ENCODE measurements at regions not wholly inside any gene's neighbourhood (a gene's known extent, or its start where the extent isn't known, plus 50 kb on each side); places are given as distances from the start of the nearest gene placed in this dataset.

DNA sequence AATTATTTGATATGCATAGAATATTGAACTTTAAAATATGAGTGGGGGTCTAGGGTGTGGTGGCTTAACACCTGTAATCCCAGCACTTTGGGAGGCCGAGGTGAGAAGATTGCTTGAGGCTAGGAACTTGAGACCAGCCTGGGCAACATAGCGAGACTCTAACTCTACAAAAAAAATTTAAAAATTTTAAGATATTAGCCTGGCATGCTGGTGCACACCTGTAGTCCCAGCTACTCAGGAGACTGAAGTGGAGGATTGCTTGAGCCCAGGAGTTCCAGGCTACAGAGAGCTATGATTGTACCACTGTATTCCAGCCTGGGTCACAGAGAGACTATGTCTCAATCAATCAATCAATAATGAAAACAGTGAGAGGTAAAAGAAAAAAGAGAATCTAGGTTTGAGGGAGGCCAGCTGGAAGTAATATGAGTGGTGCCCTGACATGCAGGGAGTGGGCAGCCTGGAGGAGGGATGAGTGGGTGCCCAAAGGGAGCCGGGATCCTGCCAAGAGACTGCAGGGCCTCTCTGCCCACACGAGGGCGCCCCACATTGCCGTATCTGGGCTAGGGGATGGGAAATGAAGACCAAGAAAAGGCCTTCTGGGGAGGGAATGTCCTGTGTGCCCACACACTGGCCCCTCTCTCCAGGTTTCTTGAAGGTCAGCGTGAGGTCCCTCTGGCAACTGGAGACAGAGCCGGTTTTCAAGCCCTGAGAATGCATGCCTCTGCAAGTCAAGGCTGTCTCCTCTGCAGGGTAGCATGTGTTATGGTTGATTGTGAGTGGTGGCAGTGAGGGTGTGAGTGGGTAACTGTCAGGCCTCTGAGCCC, 93.9 kb upstream of the PPM1J start:
- TF ChIP-seq, protein P1, sequence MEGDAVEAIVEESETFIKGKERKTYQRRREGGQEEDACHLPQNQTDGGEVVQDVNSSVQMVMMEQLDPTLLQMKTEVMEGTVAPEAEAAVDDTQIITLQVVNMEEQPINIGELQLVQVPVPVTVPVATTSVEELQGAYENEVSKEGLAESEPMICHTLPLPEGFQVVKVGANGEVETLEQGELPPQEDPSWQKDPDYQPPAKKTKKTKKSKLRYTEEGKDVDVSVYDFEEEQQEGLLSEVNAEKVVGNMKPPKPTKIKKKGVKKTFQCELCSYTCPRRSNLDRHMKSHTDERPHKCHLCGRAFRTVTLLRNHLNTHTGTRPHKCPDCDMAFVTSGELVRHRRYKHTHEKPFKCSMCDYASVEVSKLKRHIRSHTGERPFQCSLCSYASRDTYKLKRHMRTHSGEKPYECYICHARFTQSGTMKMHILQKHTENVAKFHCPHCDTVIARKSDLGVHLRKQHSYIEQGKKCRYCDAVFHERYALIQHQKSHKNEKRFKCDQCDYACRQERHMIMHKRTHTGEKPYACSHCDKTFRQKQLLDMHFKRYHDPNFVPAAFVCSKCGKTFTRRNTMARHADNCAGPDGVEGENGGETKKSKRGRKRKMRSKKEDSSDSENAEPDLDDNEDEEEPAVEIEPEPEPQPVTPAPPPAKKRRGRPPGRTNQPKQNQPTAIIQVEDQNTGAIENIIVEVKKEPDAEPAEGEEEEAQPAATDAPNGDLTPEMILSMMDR (IDR thresholded peaks at IDR 0.05) = peak in 2 of 3 donors; percentile 32 to 34
- ATAC-seq (ENCODE audit: low FRiP score) = peak; percentile 91
- peak; percentile 88 for DNase-seq (ENCODE audit: low spot score)

DNA sequence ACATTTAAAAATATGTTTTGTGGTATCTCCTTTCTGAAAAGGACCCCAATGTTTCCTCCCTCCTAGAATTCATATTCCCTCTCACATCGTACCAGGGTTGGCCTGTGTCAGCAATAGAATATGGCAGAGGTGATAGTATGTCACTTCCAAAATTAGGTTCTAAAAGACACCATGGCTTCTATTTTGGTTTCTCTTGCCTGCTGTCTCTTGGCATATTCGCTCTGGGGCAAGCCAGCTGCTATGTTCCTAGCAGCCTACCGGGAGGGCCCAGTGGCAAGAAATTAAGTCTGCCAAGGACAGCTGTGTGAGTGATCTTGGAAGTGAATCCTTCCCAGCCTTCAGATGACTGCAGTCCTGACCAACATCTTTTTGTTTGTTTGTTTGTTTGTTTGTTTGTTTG, 92.9 kb upstream of the PPM1J start:
- ATAC-seq (ENCODE audit: low FRiP score) (no peak), DNase-seq (ENCODE audit: low spot score) (no peak)
- TF ChIP-seq, protein P1 (IDR thresholded peaks at IDR 0.05) = no peak

DNA sequence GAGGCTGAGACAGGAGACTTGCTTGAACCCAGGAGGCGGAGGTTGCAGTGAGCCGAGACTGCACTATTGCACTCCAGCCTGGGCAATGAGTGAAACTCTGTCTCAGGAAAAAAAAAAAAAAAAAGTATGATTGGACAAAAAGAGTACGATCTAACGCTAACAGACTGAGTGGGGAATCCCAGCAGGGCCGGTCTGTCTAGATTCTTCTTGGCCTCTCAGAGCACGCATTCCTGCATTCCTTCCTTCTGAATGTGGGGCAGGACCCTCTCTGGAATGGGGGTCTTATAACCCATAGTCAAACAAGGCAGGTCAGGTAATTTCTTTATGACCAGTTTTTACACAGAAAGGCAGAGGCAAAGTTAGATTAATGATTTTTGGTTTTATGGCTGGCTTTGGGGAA, 92.0 kb upstream of the PPM1J start:
- TF ChIP-seq, protein P1 (IDR thresholded peaks at IDR 0.05) = no peak
- ATAC-seq (ENCODE audit: low FRiP score) (no peak), DNase-seq (ENCODE audit: low spot score) (no peak)

DNA sequence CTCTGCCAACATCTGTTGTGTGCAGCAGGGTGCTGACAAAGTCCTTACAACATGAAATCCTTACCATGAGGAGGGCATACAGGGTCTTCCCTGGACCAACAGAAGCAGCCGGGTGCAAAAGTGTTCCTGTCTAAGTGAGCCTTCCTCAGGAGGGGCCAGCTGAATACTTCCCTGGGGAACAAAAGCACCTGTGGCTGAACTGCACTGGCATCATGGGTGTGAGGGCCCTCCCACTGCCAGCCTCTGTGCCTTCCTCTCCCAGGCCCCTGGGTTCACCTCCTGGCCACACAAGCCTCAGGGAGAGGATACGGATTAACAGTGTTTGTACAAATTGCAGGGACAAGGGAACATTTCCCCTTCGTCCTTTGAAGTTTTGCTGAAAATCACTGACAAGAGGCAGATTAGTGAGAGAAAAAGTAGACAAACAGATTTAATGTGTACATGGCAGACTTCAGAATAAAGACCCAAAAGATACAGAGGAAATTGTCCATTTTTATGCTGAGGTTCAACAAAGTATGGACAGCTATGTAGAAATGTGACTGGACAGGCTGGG, 91.0 kb upstream of the PPM1J start:
- TF ChIP-seq, protein P1 (IDR thresholded peaks at IDR 0.05) = no peak
- DNase-seq (ENCODE audit: low spot score) (no peak), ATAC-seq (ENCODE audit: low FRiP score) (no peak)

- DNase-seq (ENCODE audit: low spot score) (no peak), ATAC-seq (ENCODE audit: low FRiP score) (no peak)
- TF ChIP-seq, protein P1 (IDR thresholded peaks at IDR 0.05) = no peak
These were observed 90.2 kb upstream of the PPM1J start for GRCh38 chr1:112805155-112805853.

- ATAC-seq (ENCODE audit: low FRiP score) (peak; percentile 80), DNase-seq (ENCODE audit: low spot score) (no peak)
- TF ChIP-seq, protein P1 (IDR thresholded peaks at IDR 0.05) = no peak
These were observed 89.0 kb upstream of the PPM1J start for GRCh38 chr1:112803906-112804762.
